B cell (primary cell): ENCODE measurements at regions not wholly inside any gene's neighbourhood (a gene's known extent, or its start where the extent isn't known, plus 50 kb on each side); places are given as distances from the start of the nearest gene placed in this dataset.
"Not testable (repeated sequence)": the region's sequence is repeated elsewhere in the genome, so short reads cannot be mapped to it uniquely, and the experiment has no call there.

Source experiments
- CTCF ChIP-seq: fragments of 200-600 bp; IDR thresholded peaks from one replicate; pipeline ENCODE4 v1.8.0; 2022; ENCODE audit warnings: antibody characterized with exemption, mild to moderate bottlenecking
- EZH2 ChIP-seq: IDR thresholded peaks from 2 replicates; pipeline ENCODE4 v1.6.1; 2012; ENCODE audit warnings: borderline replicate concordance, low read depth, mild to moderate bottlenecking, moderate library complexity, low read length; ENCODE audit not compliant: insufficient read depth, poor library complexity, severe bottlenecking

GRCh38 chr12:107214373-107214773 lies 121.0 kb upstream of the CRY1 start:
- TF ChIP-seq EZH2, CTCF: not testable (repeated sequence)
